Ramos (cell line): ENCODE measurements at regions not wholly inside any gene's neighbourhood (a gene's known extent, or its start where the extent isn't known, plus 50 kb on each side); places are given as distances from the start of the nearest gene placed in this dataset.
"Not testable (repeated sequence)": the region's sequence is repeated elsewhere in the genome, so short reads cannot be mapped to it uniquely, and the experiment has no call there.

Experiments
- in situ Hi-C: fragments of 300-500 bp; cut with MboI; formaldehyde crosslinking; loops from one replicate; pipeline ENCODE4 v1.14.3; 2022; ENCODE audit warnings: low sequenced_read_pairs; ENCODE audit not compliant: unreplicated experiment

- in situ Hi-C loops: no loop called here
Measured at GRCh38 chr3:124132813-124133212, 140.9 kb upstream of the ROPN1 start.

- in situ Hi-C loops: no loop called here
Measured at GRCh38 chr3:124133366-124133940, 141.5 kb upstream of the ROPN1 start.

GRCh38 chr3:124137216-124137615 is 145.3 kb upstream of the ROPN1 start:
- in situ Hi-C loops: no loop called here

- in situ Hi-C loops: no loop called here
Measured at GRCh38 chr3:124138148-124138547, 146.2 kb upstream of the ROPN1 start.

GRCh38 chr3:124140746-124141145 is 148.8 kb upstream of the ROPN1 start:
- in situ Hi-C loops: no loop called here

- in situ Hi-C loops: no loop called here
Measured at GRCh38 chr3:124142389-124142970, 150.6 kb upstream of the ROPN1 start.

- in situ Hi-C loops: no loop called here
Measured at GRCh38 chr3:124143047-124143446, 151.1 kb upstream of the ROPN1 start.

GRCh38 chr3:124144035-124144814 is 152.3 kb upstream of the ROPN1 start:
- in situ Hi-C loops: no loop called here

- in situ Hi-C loops: no loop called here
Measured at GRCh38 chr3:124147429-124147828, 155.5 kb upstream of the ROPN1 start.

GRCh38 chr3:124147946-124148345 is 156.0 kb upstream of the ROPN1 start:
- in situ Hi-C loops: no loop called here

GRCh38 chr3:124149081-124149480 is 157.2 kb upstream of the ROPN1 start:
- in situ Hi-C loops: no loop called here

- in situ Hi-C loops: no loop called here
Measured at GRCh38 chr3:124149771-124150170, 157.8 kb upstream of the ROPN1 start.

- in situ Hi-C loops: not testable (repeated sequence)
Measured at GRCh38 chr3:124152891-124153290, 161.0 kb upstream of the ROPN1 start.

- in situ Hi-C loops: no loop called here
Measured at GRCh38 chr3:124156866-124157712, 165.2 kb upstream of the ROPN1 start.

- in situ Hi-C loops: no loop called here
Measured at GRCh38 chr3:124157748-124158147, 165.8 kb upstream of the ROPN1 start.

GRCh38 chr3:124158168-124158881 is 166.4 kb upstream of the ROPN1 start:
- in situ Hi-C loops: no loop called here

- in situ Hi-C loops: no loop called here
Measured at GRCh38 chr3:124161448-124161847, 169.5 kb upstream of the ROPN1 start.

- in situ Hi-C loops: no loop called here
Measured at GRCh38 chr3:124163689-124164088, 171.8 kb upstream of the ROPN1 start.

- in situ Hi-C loops: no loop called here
Measured at GRCh38 chr3:124168271-124168670, 176.3 kb upstream of the ROPN1 start.

- in situ Hi-C loops: no loop called here
Measured at GRCh38 chr3:124172283-124172682, 180.4 kb upstream of the ROPN1 start.
